NCI-H1105 (cell line): ENCODE measurements at regions not wholly inside any gene's neighbourhood (a gene's known extent, or its start where the extent isn't known, plus 50 kb on each side); places are given as distances from the start of the nearest gene placed in this dataset.
A peak's percentile ranks its signal among the peaks of the same experiment; 100 is the strongest.
"Not testable (repeated sequence)": the region's sequence is repeated elsewhere in the genome, so short reads cannot be mapped to it uniquely, and the experiment has no call there.

Source experiments
- DNase-seq: peaks from one replicate; lab custom pipeline; 2025; lab: John Stamatoyannopoulos, UW

DNA sequence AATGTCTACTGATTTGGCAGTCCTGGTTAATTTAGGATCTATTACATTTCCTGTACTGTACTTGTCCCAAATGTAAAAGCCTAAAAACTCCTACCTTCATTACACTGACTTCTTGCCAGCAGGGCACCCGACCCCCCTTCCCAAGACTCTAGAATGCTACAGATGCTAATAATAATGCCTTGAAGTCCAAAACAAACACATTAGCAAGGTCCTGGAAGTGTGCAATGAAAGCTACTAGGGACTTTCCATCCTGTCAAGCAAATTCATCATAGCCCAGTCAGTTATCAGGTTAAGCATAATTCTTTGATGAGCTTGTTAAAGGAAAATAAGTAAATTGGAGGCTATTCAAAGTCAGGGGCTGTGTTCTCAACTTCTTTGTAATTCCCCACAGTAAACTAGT lies 115.3 kb upstream of the RBBP8 start:
- DNase-seq = no peak

DNA sequence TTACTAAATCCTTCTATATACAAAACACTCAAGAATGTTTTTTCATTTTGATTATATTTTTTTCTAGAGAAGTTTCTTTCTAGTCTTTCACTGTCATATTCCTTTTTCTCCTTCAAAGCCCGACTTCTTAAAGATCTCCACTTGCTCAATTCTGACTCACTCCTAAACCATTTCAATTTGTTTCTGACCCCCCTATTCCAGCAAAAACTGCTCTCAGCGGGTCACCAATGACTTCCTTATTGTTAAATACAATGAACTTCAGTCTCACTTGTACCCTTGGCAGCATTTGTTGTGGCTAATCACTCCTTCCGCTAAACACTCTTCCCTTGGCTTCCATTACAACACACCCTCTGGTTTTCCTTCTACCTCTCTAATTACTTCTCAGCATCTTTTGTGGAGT lies 111.1 kb upstream of the RBBP8 start:
- no peak for DNase-seq

DNA sequence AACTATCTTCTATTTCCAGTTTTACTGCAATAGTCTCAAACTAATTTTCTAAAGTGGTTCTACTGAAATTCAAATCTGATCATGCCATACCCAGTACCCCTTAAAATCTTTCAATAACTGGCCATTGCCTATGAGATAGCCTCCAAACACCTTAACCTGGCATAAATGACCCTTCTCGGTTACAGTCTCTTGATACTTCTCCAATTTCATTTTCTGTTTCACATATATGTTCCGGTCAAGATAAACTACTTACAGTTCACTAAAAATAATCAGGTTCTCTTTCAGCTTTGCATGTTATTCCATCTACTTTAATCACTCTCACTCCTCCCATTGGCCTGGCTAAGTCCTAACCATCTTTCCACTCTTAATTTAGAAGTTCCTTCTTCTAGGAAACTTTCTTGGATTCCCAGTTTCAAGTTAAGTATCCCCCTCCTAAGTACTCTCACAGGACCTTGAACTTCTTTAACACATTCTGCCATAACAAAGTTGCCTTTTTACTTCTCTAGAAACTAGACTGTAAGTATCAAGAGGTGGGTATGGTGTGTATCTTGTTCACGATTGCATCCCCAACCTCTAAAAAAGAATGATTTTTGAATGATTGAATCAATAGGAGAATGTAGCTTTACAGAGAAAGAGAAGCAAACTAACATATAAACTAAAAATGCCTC lies 110.2 kb upstream of the RBBP8 start:
- no peak for DNase-seq

DNA sequence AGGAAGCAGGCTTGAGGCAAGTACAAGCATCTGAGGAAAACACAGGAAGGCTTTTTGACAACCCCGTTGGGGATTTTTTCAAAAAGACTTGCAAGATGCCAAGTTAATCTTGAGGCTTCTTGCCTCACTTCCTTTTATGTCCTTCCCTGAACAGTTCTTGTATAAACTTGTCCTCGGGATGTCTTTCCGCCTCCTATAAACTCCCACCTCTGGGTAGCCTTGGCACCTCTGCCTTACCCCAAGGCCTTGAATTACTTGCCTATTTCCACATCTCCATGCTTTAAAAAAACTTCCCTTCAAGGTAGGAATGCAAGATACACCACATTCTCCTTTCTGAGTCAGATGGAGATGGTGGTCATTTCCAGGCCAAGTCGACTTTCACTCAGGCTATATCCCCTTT lies 106.4 kb upstream of the RBBP8 start:
- no peak for DNase-seq

DNA sequence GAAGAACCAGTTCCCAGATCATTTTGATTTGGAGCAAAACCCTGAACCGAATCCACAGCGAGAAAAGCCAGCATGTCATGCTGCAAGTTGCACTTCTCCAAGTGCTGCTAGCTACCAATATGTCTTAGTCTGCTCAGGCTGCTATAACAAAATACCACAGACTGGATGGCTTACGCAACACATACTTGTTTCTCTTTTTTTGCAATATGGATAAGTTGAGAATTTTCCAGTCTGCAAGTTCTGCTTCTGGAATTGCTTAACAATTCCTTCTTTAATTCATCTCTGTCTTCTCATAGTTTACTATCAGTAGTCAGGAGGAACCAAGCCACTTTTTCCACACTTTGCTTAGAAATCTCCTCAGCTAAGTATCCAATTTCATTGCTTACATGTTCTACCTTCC lies 105.9 kb upstream of the RBBP8 start:
- no peak for DNase-seq

DNA sequence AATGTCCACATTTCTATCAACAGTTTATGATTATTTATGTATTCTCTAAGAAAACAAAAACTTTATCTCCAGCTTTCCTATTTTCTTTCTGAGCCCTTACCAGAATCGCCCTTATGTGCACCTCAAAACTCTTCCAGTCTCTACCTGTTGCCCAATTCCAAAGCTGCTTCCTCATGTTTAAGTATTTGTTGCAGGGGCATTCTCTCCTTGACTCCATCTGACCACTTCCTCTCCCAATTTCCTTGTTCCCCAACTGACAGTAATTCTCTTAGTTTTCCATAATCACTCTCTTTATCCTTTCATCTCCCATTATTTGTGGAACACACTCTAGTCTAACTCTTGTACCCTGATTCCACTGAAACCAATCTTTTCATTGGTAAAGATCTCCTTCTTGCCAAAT lies 105.4 kb upstream of the RBBP8 start:
- no peak for DNase-seq

DNA sequence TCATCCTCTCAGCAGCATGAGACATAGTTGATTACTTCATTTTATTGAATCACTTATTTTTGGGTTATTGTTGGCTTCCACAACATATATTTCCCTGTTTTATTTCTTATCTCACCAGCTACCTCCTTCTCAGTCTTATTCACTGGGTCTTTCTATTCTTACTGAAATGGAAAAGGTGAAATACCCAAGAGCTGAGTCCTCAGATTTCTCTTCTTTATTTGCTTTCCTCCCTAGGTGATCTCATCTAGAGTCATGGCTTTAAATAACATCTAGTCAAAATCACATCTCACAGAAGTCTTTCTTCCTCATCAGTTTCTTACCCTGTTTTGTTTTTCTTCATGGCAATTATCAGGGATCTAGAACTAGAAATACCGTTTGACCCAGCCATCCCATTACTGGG lies 105.0 kb upstream of the RBBP8 start:
- DNase-seq = no peak

DNA sequence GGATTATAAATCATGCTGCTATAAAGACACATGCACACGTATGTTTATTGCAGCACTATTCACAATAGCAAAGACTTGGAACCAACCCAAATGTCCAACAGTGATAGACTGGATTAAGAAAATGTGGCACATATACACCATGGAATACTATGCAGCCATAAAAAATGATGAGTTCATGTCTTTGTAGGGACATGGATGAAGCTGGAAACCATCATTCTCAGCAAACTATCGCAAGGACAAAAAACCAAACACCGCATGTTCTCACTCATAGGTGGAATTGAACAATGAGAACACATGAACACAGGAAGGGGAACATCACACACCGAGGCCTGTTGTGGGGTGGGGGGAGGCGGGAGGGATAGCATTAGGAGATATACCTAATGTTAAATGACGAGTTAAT lies 104.5 kb upstream of the RBBP8 start:
- DNase-seq = not testable (repeated sequence)

DNA sequence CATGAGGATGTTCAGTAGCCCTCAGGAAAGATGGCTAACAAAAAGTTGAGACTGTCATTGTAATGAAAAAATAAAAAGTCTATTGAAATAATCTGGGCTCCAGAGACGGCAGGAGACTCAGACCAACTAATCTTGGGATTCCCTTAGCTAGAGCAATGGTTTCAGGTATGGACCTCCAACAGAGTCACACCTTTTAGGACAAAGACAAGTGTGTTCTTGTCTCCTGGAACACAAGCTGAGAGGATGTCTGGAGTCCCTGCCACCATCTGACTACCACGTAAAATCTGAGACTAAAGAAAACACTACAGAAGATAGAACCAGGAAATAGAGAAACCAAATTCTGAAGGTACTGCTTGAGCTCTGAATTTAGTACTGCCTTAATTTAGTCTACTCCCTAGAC lies 103.3 kb upstream of the RBBP8 start:
- no peak for DNase-seq

DNA sequence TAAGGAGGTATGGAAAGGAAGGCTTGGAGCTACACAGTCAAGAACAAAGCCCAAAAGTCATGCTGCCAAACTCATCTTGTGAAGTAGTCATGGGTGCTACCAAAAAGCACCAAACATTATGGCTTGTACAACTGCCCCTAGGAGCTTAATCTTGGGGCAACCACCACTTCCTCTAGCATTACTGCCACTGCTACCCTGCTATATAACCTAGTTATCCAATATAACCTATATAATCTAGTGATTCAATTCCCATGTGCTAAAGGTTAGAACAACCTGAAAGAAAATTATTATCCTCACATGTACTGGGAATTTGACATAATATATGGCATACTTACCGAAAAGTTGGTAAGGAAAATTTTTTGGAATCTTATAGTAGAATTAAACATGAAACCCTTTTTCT lies 102.6 kb upstream of the RBBP8 start:
- DNase-seq = no peak

DNA sequence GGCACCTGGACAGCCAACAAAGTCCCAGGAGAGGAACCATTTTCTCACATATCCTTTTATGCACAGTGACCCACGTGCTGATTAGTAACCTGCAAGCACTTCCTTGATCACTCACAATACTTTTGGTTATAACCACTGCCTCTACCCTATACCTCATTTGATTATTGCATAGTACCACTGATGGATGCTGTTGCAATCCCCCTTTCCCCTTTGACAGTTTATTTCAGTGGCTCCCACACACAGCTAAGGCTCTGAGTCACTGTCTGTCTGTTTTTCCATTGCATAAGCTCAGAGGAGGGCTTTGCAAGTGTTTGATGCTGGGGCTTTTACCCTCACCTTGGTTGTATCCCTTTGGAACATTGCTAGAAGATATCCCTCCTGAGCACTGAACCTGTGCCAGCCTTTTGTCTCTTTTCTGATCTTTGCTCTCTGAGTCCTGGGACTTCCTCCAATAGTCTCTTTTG lies 101.7 kb upstream of the RBBP8 start:
- no peak for DNase-seq

DNA sequence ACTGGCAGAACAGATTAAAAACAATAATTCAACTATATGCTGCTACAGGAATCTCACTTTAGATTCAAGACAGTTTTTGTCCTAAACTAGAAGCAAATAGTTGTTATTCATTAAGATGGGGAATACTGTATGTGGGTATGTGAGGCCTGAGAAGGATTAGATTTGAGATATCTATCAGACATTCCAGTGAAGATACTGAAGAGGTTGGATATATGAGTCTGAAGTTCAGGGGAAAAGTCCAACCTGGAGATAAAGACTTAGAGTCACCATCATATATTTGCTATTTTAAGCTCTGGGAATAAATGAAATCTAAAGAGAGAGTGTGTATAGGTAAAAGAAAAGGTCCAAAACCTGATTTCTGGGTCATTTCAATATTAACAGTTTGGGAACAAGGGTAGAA lies 96.2 kb upstream of the RBBP8 start:
- DNase-seq = no peak

DNA sequence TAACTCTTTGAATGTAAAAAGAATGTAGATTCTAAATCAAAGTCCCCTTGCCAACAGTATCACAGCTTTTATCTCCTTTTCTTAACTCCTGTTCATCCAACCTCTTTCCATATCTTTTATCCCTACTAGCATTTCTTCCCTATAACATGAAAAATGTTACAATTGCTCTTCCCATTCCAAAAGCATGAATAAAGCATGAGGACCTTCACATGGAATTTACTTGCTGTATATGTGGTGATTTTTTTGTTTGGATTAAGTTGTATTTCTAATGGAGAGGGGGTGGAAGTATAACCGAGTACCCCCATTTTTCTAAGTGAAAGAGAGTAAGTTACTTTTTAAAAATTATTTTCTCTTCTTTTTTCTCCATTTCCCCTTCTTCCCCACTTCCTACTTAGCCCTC lies 94.9 kb upstream of the RBBP8 start:
- no peak for DNase-seq

DNA sequence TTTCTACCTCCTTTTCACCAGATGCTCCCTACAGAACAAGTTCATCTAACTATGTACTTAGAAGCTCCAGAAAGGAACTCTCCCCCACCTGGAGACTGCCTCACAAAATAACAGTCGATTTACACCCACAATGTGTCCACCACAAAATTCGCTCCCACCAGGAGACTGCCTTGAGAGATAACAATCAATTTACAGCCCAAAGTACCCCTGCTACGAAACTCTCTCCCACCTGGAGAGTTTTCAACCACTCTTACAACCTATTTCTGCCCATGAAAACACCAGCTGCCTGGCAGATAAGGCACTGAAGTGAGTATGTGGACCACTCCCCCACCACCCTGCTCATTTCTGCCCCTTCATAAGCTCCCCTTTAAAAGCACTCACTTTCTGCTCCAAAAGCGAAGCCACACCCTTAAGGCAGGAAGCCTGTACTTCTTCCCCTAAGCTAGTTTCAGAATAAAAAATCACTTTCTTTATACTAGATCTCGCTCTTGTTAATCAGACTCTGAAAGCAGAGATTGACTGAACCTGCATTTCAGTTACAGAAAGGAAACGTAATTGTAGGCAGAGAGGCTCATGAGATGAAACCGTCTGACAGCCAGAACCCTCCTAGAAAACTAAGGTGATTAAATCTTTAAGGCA lies 94.4 kb upstream of the RBBP8 start:
- DNase-seq = no peak

DNA sequence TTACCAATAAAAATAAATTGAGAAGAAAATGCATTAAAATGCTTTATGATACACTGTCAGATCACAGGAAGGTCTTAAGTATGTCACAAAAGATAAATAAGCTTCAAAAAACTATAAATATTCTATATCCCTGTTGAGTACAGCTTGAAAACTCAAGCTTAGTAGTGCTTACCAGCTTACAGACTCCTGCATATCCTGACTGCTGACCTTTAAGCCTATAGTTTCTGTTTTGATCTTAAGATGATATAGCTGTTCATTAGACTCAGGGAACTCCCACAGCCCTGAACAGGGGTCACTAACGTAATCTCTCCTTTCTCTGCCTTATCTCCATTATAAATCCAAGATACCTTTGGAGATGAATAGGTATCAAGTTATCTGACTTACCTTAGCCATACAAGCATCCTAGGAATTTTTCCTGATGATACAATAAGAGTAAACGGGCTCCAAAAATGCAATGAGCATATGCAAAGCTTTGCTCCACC lies 93.7 kb upstream of the RBBP8 start:
- DNase-seq = no peak

DNA sequence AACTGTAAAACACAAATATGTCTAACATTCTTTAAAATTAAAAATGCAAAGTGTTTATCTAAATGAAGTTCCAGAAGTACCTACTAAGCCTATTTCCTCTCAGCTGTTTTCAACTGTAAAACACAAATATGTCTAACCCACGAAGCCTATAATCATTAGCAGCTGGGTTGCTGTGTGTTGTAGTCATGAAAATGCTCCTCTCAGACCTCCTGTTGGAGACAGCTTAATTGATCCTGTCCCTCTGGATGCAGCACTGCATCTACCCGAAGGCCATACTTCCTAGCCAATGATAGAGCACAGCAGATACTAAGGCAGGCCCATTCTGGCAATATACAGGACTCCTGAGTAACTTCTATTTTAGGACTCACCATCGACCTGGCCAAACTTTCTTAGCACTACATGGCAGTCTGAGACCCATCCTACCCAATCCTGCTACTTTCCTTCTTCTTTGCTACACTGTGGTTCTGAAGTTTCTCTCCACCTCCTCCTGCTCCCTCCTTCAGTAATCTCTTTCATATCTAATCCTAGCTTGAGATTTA lies 92.5 kb upstream of the RBBP8 start:
- no peak for DNase-seq

DNA sequence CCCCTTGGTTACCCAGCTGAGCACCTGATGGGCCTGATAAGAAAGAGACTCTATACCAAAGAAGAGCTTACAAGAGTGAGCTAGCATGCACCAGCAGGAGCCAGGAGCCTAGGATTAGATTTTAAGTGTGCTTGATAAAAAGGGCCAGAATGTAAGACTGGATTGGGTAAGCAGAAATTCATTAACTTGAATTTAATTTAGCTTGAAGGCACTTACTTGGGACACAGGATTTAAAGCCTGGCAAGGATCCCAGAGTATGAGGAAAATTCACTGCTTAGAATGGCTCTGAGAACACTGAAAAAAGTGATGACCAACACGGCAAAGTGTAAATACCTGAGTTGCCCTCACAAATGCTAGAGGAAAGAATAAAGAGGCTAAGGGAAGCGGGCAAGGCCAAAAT lies 91.3 kb upstream of the RBBP8 start:
- no peak for DNase-seq

DNA sequence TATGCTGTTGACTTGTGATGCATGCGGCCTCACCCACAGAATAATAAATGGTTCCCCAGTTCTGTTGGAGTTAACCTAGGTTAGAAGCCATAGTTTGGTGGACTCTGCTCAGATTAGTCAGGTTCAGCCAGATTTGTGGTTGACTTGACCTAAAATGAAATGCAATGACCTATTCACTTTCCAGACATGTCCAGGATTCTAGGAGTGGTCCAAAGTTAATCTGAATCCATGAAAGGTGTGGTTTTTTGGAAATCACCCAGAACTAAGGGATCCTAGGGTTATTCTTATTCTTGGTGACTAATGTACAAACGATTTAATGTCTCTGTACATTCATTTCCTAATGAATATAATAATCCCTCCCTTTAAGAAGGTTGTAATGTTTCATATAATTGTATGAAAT lies 88.9 kb upstream of the RBBP8 start:
- DNase-seq = no peak

DNA sequence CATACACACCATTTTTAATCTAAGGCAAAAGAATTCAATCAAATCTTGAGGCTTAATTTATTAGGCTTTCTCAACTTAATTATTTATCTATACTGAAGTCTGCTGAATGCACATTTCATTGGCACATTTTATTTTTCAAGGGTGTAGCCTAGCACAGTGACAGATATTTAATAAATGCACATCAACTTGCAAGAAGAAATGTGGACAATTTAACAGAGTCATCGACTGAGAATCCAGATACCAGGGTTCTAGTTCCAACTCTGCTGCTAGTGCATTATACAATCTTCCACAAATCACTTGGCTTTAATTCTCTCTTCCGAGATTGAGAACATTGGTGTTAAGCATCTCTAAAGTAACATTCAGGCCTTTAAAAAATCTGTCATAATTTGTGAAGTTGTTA lies 88.5 kb upstream of the RBBP8 start:
- DNase-seq = no peak

DNA sequence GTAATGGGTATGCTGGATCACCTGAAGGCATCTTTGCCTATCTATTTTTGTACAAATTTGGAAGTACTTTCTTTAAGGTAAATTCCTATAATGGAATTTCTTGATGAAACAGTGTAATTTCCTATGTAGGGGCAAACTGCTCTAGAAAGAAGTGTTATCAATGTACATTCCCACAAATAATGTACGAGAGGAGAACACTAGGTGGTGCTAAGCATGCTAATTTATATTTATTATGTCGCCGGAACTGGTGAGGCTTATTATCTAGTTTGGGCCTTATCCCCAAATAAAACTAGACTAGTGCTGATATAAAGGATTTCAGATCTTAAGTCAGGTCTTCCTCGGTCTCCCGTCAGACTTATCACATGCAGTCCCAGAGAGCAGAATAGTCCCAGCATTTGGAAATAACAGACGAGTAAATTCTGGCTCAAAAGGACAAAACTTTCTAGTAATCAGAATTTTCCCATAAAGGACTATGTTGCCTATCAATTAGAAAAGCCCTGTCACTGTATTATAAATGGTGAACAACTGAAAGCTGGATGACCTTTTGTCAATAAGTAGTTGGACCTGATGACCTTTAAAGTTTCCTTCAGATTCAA lies 86.9 kb upstream of the RBBP8 start:
- peak; percentile 18 for DNase-seq

DNA sequence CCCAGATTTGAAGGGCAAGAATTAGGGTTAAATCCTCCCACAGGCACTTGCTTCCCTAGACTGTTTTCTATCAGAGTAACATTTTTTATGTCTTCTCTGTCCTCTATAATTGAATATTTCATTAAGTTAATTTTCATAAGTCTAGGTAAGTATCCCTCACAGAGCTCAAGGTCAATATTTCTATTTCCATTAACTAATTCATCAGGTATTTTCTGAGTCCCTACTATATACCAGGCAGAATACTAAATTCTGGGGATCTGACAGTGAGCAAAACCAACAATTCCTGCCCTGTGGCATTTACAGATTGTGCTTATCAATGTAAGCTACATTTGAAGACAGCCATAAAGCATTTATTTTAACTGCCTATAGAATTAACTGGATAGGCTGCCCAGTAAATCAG lies 86.4 kb upstream of the RBBP8 start:
- DNase-seq = no peak

DNA sequence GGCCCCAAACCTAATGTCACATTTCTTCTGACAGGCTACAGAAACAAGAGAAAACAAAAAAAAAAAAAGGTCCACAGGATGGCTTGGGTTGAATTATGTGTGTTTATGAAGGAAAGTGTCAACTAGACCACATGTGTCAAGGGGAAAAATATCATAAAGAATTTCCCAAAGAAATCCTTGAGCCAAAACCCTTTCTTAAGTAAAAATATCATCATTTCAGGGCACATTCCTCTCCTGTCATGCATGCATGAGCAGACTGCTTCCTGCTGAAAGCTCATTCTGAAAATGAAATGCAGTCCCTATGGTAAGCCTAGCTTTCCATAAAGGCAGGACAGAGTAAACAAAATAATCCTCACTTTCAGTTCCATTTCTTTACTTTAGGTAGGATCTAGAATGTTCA lies 85.7 kb upstream of the RBBP8 start:
- no peak for DNase-seq

DNA sequence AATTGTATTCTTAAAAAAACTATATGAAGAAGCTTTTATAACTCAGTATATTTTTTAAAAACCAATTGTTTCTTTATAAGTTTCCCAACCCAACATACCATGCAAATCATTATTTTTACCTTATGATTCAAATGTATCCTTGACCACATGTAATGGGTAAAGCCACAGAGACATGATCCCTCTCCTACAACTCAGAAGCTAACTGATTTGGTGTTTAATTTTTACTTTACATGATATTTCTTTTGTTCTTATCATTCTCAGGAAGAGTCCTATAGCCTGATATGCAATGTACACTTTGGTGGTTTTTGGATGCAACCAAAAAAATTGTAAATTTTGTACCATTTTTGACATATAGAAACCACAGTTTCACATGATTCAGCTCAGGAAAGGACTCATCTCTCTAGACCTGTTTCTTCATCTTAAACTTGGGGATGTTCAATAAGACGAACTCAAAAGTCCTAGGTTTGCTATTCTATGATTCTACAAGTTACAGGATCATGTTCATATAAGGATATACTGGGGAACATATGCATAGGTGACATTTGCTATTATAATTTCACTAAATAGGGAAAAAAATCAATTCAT lies 85.2 kb upstream of the RBBP8 start:
- DNase-seq = no peak
